Muscle layer of duodenum (tissue), 2 donors: ENCODE measurements at regions not wholly inside any gene's neighbourhood (a gene's known extent, or its start where the extent isn't known, plus 50 kb on each side); places are given as distances from the start of the nearest gene placed in this dataset.
"Not testable (repeated sequence)": the region's sequence is repeated elsewhere in the genome, so short reads cannot be mapped to it uniquely, and the experiment has no call there.

Source experiments
- H3K27ac ChIP-seq: one replicate; pipeline ENCODE4 v1.7.0; 2013; ENCODE audit warnings: mild to moderate bottlenecking, low read length
- H3K27me3 ChIP-seq: one replicate; pipeline ENCODE4 v1.7.0; 2013; ENCODE audit warnings: low read depth, mild to moderate bottlenecking, control low read depth, low read length
- H3K36me3 ChIP-seq, 2 donors: one replicate each; pipeline ENCODE4 v1.7.0; 2013; ENCODE audit warnings: low read length in 2 of 2, control low read depth in 1 of 2, mild to moderate bottlenecking in 1 of 2; ENCODE audit not compliant: insufficient read depth in 2 of 2, control insufficient read depth in 1 of 2
- H3K4me1 ChIP-seq, 2 donors: one replicate each; pipeline ENCODE4 v1.7.0; 2013; ENCODE audit warnings: low read length in 2 of 2, mild to moderate bottlenecking in 2 of 2, control low read depth in 1 of 2, moderate library complexity in 1 of 2; ENCODE audit not compliant: insufficient read depth in 2 of 2, control insufficient read depth in 1 of 2
- H3K4me3 ChIP-seq, 2 donors: one replicate each; pipeline ENCODE4 v1.7.0; 2013; ENCODE audit warnings: low read length in 2 of 2, low read depth in 1 of 2, mild to moderate bottlenecking in 1 of 2
- H3K9me3 ChIP-seq, 2 donors: one replicate each; pipeline ENCODE4 v1.7.0; 2013; ENCODE audit warnings: low read length in 2 of 2, control low read depth in 1 of 2, mild to moderate bottlenecking in 1 of 2; ENCODE audit not compliant: control insufficient read depth in 1 of 2
- donor health status: healthy.

GRCh38 chr4:106588891-106589290 lies 220.3 kb upstream of the GIMD1 start:
- H3K27me3 ChIP-seq, result no peaks in the 10 kb centered on the region
- no peaks in the 10 kb centered on the region for H3K9me3 ChIP-seq
- H3K4me1 ChIP-seq, result no peaks in the 10 kb centered on the region
- no peak overlapping the region for H3K27ac ChIP-seq
- no peaks in the 10 kb centered on the region for H3K36me3 ChIP-seq
- no peak overlapping the region for H3K4me3 ChIP-seq

GRCh38 chr4:106587558-106587957 lies 219.0 kb upstream of the GIMD1 start:
- no peaks in the 10 kb centered on the region for H3K36me3 ChIP-seq
- no peak overlapping the region for H3K4me3 ChIP-seq
- no peaks in the 10 kb centered on the region for H3K27me3 ChIP-seq
- no peaks in the 10 kb centered on the region for H3K4me1 ChIP-seq
- H3K27ac ChIP-seq, result no peak overlapping the region
- no peaks in the 10 kb centered on the region for H3K9me3 ChIP-seq

GRCh38 chr4:106585915-106586349 lies 217.4 kb upstream of the GIMD1 start:
- Histone ChIP-seq H3K4me3 (no peak overlapping the region), H3K9me3 (no peaks in the 10 kb centered on the region), H3K27me3 (no peaks in the 10 kb centered on the region), H3K27ac (no peak overlapping the region), H3K36me3 (no peaks in the 10 kb centered on the region), H3K4me1 (no peaks in the 10 kb centered on the region)

GRCh38 chr4:106584337-106584989 lies 215.9 kb upstream of the GIMD1 start:
- H3K27ac ChIP-seq, result no peak overlapping the region
- no peaks in the 10 kb centered on the region for H3K9me3 ChIP-seq
- H3K36me3 ChIP-seq, result no peaks in the 10 kb centered on the region
- H3K4me1 ChIP-seq, result no peaks in the 10 kb centered on the region
- H3K27me3 ChIP-seq, result no peaks in the 10 kb centered on the region
- H3K4me3 ChIP-seq, result no peak overlapping the region

GRCh38 chr4:106583567-106583966 lies 215.0 kb upstream of the GIMD1 start:
- Histone ChIP-seq H3K27ac (no peak overlapping the region), H3K9me3 (no peaks in the 10 kb centered on the region), H3K4me1 (no peaks in the 10 kb centered on the region), H3K36me3 (no peaks in the 10 kb centered on the region), H3K27me3 (no peaks in the 10 kb centered on the region), H3K4me3 (no peak overlapping the region)

GRCh38 chr4:106583108-106583507 lies 214.5 kb upstream of the GIMD1 start:
- no peaks in the 10 kb centered on the region for H3K4me1 ChIP-seq
- no peaks in the 10 kb centered on the region for H3K36me3 ChIP-seq
- no peaks in the 10 kb centered on the region for H3K27me3 ChIP-seq
- no peak overlapping the region for H3K27ac ChIP-seq
- H3K4me3 ChIP-seq, result no peak overlapping the region
- H3K9me3 ChIP-seq, result no peaks in the 10 kb centered on the region

- Histone ChIP-seq H3K27ac (no peak overlapping the region), H3K4me3 (no peak overlapping the region), H3K36me3 (no peaks in the 10 kb centered on the region), H3K9me3 (no peaks in the 10 kb centered on the region), H3K27me3 (no peaks in the 10 kb centered on the region), H3K4me1 (no peaks in the 10 kb centered on the region)
These were observed 213.5 kb upstream of the GIMD1 start for GRCh38 chr4:106582103-106582502.

GRCh38 chr4:106579236-106579635 lies 210.7 kb upstream of the GIMD1 start:
- Histone ChIP-seq H3K27ac (no peak overlapping the region), H3K27me3 (no peaks in the 10 kb centered on the region), H3K36me3 (no peaks in the 10 kb centered on the region), H3K4me3 (no peak overlapping the region), H3K4me1 (no peaks in the 10 kb centered on the region), H3K9me3 (no peaks in the 10 kb centered on the region)

GRCh38 chr4:106569146-106570031 lies 200.8 kb upstream of the GIMD1 start:
- Histone ChIP-seq H3K27me3 (no peaks in the 10 kb centered on the region), H3K4me3 (no peak overlapping the region), H3K27ac (no peak overlapping the region), H3K4me1 (no peaks in the 10 kb centered on the region), H3K9me3 (no peaks in the 10 kb centered on the region), H3K36me3 (no peaks in the 10 kb centered on the region)

GRCh38 chr4:106565727-106566126 lies 197.1 kb upstream of the GIMD1 start:
- no peaks in the 10 kb centered on the region for H3K27me3 ChIP-seq

GRCh38 chr4:106563637-106564036 lies 195.1 kb upstream of the GIMD1 start:
- not testable (repeated sequence) for H3K27me3 ChIP-seq, H3K4me3 ChIP-seq, H3K27ac ChIP-seq, H3K9me3 ChIP-seq, H3K36me3 ChIP-seq, H3K4me1 ChIP-seq

More at GRCh38 chr4:106565727-106566126, 197.1 kb upstream of the GIMD1 start:
- H3K9me3 ChIP-seq, result peaks cover 0 to 4% of the 10 kb centered on the region in 2 donors
- no peak overlapping the region for H3K27ac ChIP-seq
- no peaks in the 10 kb centered on the region for H3K36me3 ChIP-seq
- H3K4me3 ChIP-seq, result no peak overlapping the region
- no peaks in the 10 kb centered on the region for H3K4me1 ChIP-seq
